Eye (tissue), 1 donor: ENCODE measurements at regions not wholly inside any gene's neighbourhood (a gene's known extent, or its start where the extent isn't known, plus 50 kb on each side); places are given as distances from the start of the nearest gene placed in this dataset.
"Not testable (repeated sequence)": the region's sequence is repeated elsewhere in the genome, so short reads cannot be mapped to it uniquely, and the experiment has no call there.

Experiments used
- DNase-seq: peaks from one replicate; pipeline ENCODE4 v3.0.0-alpha.2; 2015

DNA sequence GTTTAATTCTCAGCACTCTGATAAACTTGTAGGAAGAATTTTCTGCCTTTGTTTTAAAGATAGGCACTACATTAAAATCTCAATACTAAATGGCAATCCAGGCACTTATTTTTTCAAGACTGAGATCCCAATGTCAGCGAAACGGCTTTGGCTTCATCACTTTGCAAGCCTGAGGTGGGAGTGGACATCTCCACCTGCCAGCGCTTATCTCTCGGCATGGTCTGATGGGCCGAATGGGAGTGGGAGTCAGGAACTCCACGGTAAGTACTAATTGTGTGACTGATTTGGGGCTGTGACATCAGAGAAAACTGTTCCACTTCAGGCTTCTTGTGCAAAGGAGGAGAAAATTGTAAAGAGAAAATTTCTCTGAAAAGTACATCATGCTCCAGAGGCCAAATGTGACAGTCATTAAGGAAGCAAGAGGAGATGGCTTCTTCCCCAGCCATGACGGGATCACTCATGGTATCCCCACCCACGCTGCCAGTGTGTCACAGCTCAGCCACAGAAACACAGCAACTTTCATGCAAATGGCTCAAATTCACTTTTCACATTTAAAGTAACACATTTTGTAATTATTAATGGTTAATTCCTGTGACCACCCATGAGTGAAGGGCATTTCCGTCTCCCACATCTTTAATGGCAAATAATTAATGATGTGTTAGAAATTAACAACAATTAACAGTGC lies 385.5 kb upstream of the HNRNPA3 start:
- DNase-seq, result no peak

DNA sequence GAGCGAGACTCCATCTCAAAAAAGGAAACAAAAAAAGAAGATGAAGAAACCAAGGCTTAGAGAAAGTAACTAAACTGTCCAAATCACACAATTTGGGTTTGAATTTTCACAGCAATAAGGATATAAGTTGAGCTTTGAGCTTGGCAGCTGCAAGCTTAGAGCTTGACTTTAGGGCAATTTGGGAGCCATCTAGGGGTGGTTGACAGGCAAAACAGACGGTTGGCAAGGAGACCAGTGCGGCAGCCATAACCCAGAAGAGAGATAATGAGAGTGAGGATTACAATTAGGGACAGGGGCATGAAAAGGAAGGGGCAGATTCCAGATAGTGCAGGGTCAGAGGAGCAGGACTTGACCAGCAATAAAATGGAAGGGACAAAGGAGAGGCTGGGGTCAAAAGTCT lies 382.2 kb upstream of the HNRNPA3 start:
- DNase-seq, result peak; percentile 58

DNA sequence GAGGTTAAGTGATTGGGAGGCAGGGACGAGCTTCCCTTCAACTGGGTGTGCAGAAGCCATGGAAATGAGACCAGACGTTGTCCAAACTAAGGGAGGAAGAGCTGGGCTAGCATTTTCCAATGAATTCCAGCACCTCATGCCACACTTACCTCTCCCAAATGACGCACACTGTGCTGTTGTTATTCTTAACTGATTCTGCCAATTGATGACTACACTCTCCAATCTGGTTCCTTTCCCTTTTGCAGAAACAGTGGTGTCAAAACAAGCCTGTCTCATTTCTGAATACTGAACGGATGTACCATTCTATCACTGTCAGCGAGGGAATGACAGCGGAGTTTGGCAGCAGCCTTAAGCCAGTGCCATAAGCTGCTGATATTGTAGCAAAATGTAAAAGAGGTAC lies 380.5 kb upstream of the HNRNPA3 start:
- DNase-seq, result no peak

DNA sequence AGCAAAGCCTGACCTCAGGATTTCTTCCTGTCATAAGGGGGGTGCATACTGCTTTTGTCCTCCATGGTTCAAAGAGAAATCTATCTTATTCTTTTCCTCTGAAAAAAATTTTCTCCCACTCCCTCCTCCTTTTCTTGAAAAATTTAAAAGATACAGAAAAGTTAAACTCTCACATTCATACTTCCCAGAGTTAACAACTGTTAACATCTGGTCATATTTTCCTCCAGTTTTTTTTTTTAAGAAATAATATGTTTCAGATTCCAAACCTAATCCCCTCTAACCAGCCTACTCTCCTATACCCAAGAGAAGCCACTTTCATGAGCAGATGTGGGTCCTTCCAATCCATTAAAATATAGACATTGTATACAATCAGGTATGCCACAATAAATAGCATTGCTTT lies 378.9 kb upstream of the HNRNPA3 start:
- no peak for DNase-seq

DNA sequence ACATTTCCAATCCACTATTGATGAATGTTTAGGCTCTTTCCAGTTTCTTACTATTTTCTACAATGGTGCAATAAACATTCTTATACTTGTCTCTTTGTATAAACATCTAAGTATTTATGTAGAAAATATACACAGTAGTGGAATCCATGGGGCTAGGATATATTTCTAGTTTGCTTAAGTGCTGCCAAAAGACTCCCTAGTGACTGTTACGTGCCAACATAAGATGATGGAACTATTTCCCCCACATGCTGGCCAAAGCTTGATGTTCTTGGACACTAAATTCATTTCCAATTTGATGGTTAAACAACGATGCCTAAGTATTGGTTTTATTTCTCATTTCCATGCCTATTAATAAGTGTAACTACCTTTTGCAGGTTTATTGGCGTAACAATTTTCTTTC lies 378.4 kb upstream of the HNRNPA3 start:
- no peak for DNase-seq

DNA sequence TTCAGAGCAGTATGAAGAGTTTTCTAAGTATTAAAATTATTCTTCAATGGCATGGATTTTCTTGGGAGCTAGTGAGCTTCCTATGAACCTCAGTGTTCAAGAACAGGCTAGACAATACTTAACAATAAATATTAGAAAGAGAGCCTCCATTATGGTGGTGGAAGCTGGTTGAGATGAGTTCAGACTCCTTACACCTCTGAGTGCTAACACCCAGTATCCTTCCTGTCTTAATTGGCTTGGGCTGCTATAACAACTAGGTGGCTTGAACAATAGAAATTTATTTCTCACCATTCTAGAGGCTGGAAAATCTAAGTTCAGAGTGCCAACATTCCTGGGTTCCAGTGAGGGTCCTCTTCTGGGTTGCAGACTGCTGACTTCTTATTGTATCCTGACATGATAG lies 369.4 kb upstream of the HNRNPA3 start:
- no peak for DNase-seq

DNA sequence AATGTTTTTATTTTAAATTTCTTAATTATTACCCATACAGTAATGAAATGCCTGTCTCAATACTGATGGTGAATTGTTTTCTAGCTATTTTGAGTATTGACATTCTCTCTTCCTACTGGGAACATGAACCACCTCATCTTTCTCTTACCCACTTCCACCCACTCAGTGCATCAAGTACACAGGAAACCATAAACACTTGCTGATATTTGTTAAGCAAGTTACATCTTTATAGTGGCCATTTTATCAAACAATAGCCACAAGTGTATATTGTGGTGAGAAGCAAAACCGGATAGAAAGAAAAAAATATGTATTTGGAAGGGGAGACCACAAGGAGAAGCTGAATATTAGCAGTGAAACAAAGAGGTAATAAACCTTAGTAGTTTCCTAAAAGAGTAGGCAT lies 368.1 kb upstream of the HNRNPA3 start:
- DNase-seq, result no peak

DNA sequence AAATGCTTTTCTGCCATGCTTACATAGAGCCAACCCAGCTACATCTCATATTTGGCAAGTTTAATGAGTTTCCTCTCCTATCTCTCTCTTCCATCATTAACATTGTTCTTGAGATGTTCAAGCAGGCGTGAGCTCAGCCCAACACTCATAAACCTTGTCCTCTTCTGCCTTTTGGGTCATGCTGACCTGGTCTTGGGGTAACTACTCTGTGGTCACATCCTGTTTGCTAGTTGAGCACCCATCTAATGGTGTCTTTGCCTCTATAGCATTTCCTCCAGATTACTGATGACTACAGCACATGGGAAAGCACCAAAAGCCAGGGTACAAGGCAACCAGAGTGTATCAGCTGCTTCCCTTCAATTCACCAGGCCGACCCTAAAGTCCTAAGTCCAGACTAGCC lies 366.9 kb upstream of the HNRNPA3 start:
- no peak for DNase-seq

DNA sequence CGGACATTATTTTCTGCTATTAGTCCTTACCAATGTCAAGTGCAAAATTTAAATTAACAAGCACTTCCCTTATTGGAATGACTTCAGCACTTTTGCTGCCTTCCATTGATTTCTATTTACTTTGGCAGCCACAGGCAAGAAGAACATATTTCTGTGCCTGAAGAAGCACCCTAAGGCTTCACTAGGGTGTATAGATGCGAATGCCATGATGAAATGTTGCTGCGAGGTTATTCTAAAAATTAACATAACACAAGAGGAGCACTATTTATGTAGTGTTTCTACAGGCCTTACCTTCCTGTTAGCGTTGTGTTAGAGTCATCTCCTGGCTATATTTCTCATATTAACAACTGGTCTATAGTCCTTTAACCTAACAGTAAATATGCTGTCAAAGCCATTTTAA lies 365.0 kb upstream of the HNRNPA3 start:
- no peak for DNase-seq

DNA sequence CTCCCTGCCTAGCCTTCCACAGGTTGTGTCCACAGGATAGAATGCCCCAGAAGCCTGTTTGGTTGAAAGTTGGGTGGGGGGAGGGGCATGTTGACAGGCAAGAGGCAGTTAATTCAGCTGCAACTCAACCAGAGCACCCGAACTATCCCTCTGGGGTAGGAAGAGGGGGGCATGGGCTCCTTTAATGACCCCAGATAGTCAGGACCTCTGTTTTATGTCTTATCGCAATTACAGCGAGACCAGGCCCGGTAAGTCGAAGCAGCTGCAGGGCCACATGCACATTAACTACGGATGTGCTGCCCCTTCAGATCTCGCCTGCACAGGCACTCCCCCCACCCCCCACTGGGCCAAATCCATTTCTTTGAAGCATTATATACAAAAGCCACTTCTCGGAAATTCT lies 363.8 kb upstream of the HNRNPA3 start:
- DNase-seq, result no peak

DNA sequence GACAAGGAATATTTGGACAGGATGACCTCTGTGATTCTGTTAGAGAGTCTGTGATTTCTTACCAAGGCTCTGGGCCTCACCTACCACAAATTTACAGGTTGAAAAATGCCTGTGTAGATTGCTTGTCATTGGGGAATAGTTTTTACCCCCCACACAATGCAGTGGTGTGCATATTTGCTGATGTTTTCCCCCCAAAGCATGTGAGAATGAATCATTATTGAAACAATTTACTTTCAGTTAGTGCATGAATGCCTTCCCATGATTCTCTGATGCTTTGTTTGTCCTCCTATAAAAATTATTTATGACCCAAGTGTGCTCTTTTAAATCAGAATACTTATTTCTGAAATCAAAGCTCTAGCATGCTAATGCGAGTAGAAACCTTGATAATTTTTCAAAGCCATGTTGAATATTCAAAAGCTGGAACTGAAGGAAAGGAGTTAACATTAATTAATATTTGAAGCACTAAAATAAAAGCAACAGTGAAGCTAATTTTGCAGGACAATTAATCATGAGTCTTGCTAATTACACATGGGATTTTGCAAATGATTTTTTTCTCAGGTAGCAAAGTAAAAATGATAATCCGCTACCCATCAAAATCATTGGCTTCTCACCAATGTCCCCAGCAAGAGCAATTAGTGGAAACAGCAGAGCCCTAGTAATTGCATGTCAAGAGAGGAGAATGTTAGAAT lies 361.2 kb upstream of the HNRNPA3 start:
- no peak for DNase-seq

DNA sequence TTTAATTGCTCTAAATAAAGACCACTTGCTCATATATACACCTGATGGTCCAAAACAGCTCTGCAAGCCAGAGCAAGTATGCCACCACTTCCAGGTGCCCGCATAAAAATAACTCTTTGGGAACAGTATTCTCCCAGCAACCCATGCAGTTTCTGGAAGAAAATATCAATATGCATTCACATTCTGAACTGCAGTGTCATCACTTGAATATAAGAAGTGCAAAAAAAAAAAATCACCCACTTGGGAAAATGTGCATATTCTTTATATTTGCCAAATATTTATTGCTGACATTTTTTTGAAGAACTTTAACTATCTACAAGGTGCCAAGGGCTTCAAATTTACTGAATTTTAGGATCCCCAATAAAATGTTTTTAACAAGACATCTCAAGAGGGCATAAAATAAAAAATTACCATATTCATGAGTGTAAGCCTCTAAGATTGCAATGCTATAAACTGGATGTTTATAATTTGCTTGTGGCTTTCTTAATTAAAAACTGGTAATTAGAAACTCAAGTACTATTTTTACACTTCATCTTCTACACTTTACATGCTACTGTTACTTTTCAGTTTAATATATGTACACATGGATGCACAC lies 360.6 kb upstream of the HNRNPA3 start:
- no peak for DNase-seq

DNA sequence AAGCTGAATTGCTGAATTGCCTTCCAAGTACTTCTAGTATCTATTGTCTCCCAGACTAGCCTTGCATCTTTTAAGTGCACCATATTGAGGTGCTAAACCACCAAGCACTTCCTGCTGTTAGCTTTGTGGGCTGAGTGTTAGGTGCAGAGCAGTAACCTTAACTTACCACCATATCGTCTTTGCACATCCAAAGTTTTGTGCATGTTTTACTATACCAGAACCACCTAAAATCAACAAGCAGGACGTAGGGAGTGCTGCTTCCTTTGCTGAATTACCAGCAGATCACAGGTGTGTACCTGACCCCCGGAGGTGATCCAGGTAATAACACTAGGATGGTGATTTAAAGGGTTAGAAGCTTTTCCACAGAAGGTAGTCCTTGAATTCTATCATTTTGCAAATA lies 359.9 kb upstream of the HNRNPA3 start:
- DNase-seq, result no peak

DNA sequence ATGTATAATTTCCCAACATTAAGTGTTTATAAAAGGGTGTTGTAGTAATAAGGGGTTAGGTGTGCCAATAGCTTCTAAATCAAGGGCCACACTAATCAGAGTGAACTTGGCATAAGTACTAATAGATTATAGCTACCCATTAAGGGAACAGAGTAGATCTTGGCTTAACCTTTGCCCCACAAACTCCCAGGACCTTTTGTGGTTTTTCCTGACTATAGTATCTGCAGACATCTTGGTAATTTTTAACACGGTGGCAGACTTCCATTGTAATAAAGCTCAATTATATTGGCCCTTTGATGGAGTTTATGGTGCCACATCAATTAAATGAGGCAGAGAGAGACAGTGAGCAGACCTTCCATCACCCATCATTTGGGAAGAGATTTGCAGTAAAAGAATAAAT lies 358.5 kb upstream of the HNRNPA3 start:
- DNase-seq, result no peak

DNA sequence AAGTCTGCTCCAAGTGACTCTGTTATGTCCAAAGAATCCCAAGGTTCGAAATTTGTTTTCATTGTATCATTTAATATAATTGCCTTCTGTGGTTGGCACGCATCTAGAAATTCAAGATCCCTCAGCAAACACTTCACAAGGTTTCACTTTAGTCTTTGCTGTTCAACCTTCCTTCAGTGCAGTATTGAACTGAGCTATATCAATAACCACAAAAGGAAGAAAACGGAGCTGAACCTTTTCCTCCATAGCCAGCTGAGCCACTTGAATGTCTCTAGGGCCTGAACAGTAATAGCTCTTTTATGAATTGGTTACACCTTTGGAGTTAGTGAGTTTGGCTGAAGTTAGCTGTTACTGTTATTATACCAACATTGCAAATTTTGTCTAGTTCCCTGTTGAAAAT lies 357.7 kb upstream of the HNRNPA3 start:
- no peak for DNase-seq

DNA sequence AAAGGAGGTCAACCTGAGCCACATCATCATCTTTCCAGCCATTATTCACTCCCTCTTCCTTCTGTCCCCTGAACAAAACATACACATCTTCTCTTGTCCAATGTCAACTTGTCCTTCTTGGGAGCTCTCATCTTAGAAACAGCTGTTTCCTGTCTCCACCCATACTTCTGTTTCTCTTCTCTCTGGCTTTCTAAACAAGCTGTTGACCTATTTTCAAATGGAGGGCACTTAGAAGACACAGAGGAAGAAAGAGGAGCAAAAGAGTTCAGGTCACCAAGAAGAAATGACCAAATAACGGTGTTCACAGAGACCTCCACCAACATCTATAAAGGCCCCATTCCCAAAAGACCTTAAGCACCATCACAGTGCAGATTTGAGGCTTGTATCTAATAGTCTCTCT lies 355.9 kb upstream of the HNRNPA3 start:
- DNase-seq, result no peak

DNA sequence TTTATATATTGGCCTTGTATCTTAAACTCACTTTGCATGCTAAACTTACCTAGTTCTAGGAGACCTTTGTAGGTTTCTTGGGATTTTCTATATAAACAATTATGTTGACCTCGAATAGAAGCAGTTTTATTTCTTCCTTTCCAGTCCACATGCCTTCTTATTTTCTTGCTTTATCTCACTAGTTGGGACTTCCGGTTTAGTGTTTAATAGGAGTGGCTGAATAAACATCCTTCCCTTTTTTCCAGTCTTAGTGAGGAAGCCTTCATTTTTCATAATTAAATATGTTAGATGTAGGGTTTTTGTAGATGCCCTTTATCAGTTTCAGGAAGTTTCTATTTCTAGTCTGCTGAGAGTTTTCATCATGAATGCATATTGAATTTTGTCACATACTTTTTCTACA lies 347.3 kb upstream of the HNRNPA3 start:
- no peak for DNase-seq

DNA sequence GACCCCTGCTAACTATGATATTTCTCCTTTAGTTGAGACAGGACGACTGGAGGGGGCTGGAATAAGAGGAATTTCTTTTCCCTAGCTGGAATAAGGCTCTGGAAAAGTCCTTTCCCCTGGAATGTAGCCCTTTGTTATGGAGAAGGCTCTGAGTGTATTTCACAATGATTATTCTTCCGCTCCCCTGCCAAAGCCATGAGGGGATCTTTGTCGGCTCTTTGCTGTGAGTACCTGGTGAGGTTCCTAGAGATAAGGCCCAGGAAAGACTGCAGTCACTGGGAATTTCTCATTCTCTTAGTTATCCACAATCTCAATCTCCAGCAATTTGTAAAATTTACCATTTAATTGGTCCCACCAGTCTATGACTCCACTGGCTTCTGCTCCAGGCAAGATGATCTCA lies 340.2 kb upstream of the HNRNPA3 start:
- DNase-seq, result no peak

DNA sequence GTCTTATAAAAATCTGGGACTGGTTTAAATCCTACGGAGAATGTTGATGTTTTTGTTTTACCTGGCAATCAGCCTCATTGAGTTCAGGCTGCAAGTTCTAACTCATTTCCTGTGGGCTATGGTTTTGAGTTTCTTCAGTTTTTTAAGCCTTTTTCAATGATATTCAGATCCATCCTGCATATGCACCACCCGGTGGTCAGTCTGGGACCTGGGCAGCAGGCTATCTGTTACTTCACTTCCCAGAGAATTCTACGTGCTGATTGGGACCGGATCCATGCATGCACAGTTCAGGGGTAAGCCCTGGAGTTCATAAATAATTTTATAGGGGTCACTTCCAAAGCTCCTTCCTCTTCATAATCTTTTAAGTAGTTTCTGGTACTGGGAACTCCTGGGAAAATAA lies 339.2 kb upstream of the HNRNPA3 start:
- DNase-seq, result no peak

DNA sequence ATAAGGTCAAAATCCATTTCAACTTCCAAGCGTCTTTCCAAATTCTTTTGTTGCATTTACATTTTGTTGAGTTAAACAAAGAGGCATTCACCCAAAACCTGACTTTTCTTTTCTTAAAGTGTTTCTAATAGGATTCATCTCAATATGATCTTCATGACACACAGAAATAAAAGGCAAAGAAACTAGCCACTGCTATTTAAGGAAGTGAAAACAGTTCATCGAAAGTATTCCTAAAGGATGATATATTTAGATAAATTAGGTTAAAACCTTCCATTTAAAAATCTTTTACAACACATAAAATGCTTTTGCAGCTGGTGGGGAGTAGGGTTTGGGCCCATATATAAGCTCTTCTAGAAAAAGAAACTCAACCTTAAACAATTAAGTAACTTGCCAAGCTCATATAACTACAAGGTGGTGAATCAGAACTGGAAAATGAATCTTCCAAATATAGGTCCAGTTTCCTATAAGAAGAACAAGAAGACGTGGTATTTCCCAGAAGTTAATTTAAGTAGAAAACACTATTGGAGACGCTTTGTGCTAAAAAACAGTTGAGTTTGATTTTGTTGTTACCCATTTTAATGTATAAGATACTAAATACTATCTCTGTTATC lies 336.0 kb upstream of the HNRNPA3 start:
- DNase-seq, result no peak

DNA sequence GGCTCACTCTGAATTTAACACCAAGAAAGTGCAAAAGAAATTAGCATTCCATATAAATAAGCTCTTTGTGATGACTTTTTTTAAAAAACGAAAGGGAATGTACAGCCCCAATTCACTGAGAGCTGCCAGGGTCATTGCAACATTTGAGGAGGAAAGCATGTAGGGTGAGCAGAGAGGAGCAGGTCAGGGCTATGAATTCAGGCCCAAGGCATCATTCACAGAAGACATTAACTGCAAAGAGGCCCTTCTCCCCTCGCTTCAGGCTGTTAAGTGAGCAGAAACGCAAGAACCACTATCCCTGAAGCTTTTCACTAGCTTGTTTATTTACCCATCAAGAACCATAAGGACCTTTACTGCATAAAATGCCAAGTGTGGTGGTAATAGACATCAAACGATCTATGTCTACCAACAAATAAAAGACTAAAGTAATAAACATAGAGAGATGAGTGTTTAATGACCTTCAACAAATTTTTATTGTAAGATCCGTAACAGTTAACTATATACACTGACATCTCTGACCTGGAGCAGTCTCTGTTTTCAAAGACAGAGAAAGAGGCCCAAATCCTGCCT lies 333.1 kb upstream of the HNRNPA3 start:
- no peak for DNase-seq

DNA sequence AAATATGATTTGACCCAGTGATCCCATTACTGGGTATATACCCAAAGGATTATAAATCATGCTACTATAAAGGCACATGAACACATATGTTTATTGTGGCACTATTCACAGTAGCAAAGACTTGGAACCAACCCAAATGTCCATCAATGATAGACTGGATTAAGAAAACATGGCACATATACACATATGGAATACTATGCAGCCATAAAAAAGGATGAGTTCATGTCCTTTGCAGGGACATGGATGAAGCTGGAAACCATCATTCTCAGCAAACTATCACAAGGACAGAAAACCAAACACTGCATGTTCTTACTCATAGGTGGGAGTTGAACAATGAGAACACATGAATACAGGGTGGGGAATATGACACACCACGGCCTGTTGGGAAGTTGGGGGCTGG lies 330.5 kb upstream of the HNRNPA3 start:
- DNase-seq, result not testable (repeated sequence)

DNA sequence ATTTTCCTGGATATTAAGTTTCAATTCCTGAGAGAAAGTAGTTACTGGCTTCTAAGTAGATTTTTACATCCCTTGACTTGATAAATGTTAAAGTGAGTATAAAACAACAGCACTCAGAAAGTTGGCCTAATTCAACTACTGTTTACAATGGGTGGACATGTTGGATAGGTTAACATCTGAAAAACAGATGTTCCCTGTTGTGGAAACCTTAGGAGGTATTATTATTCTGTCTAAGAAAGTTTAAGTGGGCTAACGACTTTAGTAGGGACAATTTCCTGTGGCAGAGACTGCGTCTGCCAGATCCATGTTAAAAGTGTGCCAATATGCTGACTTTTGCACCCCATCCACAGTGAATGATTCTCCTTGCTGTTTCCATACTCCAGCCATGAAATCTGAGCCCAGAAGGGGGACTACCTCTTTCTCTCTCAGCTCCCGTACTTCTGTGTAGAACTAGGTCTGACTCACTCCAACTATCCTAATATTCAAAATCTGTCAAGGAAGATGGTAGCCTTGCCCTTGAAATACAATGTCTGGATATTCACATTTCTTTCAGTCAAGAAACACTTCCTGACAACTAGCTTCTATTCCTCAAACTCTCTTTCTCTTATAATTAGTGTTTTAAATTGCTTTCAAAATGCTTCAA lies 327.5 kb upstream of the HNRNPA3 start:
- no peak for DNase-seq
